DOHH2 (cell line): ENCODE measurements at regions not wholly inside any gene's neighbourhood (a gene's known extent, or its start where the extent isn't known, plus 50 kb on each side); places are given as distances from the start of the nearest gene placed in this dataset.

Experiments used
- EZH2phosphoT487 ChIP-seq: fragments of 200-600 bp; sonication (generic); IDR thresholded peaks from 2 replicates; pipeline ENCODE4 v1.6.1; 2017; ENCODE audit warnings: borderline replicate concordance, mild to moderate bottlenecking, antibody characterized with exemption, low read length, moderate library complexity, mixed read lengths
- TF ChIP-seq, protein P1 (sequence below): fragments of 200-600 bp; sonication (generic); IDR thresholded peaks from one replicate; pipeline ENCODE4 v1.5.1; 2014; ENCODE audit warnings: antibody characterized with exemption, mild to moderate bottlenecking, low read depth, low read length; ENCODE audit not compliant: poor library complexity, severe bottlenecking

DNA sequence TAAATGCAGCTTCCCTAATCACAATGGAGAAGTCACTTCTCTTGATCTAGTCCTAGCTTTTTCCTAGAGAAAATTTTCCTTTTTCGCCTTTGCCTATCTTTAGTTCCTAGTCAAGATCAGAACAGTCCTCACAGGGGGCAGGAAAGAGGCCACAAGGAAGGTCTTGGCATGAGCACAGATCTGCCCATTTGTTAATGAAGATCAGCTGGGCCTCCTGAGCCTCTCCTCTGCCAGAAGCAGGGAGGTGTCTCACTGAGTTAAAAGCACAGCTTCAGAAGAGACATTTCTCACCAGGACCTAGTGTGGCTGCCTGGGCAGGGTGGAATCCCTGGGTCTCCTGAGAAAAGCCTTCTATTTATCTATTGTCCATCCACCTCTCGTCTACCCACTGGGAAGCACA is 357.8 kb downstream of the TMEM38B start:
- TF ChIP-seq, protein P1, sequence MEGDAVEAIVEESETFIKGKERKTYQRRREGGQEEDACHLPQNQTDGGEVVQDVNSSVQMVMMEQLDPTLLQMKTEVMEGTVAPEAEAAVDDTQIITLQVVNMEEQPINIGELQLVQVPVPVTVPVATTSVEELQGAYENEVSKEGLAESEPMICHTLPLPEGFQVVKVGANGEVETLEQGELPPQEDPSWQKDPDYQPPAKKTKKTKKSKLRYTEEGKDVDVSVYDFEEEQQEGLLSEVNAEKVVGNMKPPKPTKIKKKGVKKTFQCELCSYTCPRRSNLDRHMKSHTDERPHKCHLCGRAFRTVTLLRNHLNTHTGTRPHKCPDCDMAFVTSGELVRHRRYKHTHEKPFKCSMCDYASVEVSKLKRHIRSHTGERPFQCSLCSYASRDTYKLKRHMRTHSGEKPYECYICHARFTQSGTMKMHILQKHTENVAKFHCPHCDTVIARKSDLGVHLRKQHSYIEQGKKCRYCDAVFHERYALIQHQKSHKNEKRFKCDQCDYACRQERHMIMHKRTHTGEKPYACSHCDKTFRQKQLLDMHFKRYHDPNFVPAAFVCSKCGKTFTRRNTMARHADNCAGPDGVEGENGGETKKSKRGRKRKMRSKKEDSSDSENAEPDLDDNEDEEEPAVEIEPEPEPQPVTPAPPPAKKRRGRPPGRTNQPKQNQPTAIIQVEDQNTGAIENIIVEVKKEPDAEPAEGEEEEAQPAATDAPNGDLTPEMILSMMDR: no peak
- no peak for TF ChIP-seq EZH2phosphoT487
